Right hindlimb (tissue), 1 donor: ENCODE measurements at regions not wholly inside any gene's neighbourhood (a gene's known extent, or its start where the extent isn't known, plus 50 kb on each side); places are given as distances from the start of the nearest gene placed in this dataset.
A peak's percentile ranks its signal among the peaks of the same experiment; 100 is the strongest.
"Not testable (repeated sequence)": the region's sequence is repeated elsewhere in the genome, so short reads cannot be mapped to it uniquely, and the experiment has no call there.

Experiments
- DNase-seq: peaks from one replicate; pipeline ENCODE4 v3.0.0-alpha.2; 2018

DNA sequence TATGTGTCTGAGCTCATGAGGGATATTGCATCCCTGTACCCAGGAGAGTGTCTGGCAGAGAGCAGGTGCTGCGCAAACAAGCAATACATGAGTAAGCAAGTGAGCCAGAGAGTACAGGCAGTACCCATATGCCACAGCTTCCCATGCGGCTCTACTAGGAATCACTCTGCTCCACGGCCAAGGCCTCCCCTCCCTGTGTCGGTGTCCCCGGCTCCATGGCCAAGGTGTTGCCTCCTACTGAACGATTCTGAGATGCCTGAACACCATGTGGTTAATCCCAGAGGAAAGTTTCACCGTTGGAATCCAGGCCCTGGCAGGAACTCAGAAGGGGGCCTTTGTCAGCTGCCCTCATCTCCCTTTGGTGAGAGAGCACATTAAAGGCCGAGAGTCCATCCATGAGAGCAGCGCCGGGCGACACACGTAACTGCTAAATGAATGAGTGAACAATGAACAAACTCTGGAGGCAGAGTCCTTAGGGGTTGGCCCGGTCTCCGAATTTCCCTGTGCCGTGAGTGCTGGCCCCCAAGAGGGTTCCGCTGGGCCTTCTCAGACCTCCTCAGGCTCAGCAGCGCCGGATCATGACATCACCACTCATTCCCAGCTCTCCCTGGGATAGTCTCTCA lies 136.0 kb upstream of the FAM20C start:
- no peak for DNase-seq

DNA sequence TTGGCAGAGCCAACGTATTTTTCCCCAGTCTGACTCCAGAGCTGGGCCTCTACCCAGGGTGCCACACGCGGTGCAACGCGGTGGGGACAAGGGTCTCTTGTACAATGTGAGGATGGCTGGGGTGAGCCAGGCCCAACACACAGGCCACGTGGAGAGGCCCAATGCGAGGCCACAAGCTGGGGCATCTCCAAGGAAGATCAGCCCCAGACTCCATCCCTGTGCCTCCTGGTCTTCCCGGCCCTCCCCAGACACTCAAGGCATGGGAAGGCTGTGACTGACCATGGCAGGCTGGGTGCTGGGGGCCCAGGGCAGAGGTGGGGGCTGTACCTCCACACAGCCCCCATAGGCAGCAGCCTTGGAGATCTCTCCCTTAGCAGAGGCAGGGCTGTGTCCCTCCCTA lies 135.3 kb upstream of the FAM20C start:
- DNase-seq = peak; percentile 17

DNA sequence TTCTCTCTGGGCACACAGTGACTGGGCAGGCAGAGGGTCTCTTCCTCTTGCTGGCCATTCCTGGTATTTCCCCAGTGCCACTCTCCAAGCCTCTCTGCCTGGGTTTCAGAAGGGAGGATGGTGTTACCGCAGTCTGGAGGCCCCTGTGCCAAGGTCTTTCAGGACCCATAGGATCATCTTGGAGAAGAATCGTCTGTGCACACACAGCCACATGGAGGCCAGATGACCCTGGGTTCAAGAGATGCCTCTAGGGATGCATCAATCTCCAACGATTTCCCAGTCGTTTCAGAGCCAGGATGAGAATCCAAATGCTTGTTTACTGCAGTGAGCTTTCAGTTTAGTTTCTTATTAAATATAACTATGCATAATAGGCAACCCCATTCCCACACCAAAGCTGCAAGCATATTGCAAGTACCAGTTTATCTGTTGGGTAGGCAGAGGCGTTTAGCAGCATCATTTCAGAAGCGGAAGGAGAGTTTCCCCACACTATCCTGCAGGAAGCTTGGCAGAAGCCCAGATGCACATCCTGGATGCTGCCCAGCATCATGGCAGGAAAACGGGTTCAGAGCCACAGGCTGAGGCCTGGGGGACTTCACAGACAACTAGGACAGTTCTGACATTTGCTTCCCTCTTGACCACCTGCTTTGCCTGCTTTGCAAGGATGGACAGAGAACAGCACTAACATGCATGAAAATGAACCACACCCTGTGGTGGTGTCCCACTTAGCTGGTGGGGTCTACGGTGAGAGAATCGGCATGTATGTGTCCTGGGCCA lies 134.7 kb upstream of the FAM20C start:
- peak; percentile 25 for DNase-seq

DNA sequence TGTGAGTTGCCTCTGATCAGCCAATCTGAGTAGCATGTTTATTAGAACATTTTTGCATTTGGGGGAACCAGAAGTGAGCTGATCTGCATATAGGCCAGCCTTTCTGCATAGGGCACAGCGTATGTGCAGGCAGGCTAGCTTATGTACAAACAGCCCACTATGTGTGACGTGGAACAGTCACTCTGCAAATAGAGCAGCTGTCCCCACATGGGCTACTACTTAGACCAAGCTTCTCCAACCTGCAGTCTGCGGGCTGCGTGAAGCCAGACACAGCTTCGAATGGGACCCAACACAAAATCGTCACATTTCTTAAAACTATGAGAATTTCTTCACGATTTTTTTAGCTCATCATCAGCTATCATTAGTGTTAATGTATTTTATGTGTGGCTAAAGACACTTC lies 134.1 kb upstream of the FAM20C start:
- DNase-seq = no peak

DNA sequence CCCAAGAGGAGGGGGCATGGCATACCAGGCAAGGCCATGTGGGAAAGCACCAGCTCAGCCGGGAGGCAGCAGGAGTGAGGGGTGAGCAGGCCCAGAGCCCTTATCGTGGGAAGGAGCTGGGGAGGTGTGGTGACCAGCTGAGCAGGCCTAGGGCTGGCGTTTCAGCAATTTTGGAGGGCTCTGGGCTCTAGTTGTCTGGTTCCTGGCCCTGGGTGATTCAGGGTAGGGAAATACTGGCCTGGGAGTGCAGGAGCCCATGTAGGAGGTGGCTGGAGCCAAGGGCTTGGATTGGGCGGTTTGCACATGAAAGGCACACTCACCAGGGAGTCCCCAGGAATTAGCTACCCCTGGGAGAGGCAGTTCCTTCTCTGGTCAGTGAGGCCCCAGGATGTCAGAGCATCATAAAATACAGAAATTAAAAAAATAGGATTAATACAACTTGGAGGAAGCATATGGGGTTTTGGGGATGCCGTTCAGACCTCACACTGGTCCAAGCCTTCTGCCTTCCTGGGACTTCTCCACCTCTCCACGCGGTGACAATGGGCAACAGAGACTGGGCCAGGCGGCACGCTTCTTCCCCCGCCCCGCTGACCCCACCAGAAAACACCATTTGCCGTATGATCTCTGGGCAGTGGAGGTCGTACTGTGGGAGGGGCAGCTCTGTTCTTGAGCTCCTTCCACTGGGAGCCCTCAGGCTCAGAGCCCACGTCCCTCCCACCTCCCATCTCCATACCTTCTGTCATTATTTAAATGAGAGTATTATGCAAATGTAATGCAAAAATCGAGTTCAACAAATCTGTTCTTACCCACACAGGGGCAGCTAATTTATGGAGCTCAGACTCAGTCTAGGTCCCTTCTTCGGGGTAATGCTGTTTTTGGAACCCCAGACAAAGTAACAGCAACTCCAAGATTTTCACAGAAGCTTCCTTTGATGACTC lies 133.0 kb upstream of the FAM20C start:
- no peak for DNase-seq

DNA sequence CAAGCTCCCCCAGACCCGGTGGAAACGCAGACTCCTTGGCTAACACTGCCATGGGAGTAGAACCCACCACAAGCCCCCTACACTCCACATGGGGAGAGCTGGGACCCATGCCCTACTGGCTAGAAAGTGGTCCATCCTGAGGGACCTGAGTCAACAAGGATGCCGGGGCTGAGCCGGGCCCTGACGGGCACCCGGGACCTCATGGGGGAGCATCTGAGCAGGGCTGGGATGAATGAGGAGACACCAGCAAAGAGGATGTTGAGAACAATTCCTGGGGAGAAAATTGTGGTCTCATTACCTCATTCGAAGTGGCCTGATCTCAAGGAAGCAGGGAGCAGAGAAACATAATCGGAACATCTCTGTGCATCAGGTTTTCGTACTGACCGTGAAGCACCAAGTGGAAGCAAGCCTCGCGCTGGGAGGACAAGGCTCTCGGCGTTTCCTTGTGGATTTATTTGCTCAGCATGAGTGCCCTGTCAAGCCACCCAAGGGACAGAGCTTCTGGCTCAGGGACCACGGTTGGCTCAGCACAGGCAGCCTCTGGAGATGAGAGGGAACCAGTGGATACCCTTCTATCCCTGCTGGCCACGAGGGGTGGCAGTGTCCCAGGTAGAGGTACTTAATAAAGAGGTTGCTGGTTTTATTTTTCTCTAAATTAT lies 132.2 kb upstream of the FAM20C start:
- DNase-seq = no peak

DNA sequence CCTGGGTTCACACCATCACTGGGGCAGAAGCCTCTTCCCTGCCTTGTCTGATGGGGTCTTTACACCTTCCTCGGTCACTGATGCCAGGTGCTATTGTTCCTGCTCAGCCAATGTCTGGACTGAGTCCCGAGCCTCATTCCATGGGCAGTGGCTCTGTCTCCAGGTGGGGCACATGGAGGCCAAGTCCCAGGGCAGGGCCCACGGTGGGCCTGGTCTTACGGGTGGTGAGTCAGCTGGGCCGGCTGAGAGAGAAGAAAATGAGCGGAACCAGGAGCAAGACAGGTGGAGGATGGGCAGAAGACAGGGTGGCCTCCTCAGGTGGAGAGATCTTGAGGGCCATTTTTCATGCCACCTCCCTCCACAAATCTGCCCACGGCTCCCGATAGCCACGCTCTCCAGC lies 131.7 kb upstream of the FAM20C start:
- no peak for DNase-seq

DNA sequence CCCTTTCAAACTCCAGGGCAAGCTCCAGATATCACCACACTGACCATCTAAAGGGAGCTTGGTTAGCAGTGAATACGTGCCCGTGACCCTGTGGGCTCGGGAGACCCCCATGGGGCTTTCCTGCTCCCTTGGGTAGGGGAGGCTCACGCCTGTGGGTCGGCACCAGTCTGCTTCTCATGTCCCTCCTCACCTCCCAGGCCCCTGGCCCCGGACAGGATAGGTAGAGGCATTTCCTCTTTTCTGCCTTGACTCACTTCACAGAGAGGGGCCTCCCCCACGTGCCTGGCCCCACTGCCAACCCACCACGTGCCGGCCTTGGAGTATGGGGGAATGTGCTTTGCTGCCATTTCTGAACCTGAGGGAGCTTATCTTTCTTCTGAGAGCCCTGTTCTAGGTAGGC lies 131.3 kb upstream of the FAM20C start:
- no peak for DNase-seq

DNA sequence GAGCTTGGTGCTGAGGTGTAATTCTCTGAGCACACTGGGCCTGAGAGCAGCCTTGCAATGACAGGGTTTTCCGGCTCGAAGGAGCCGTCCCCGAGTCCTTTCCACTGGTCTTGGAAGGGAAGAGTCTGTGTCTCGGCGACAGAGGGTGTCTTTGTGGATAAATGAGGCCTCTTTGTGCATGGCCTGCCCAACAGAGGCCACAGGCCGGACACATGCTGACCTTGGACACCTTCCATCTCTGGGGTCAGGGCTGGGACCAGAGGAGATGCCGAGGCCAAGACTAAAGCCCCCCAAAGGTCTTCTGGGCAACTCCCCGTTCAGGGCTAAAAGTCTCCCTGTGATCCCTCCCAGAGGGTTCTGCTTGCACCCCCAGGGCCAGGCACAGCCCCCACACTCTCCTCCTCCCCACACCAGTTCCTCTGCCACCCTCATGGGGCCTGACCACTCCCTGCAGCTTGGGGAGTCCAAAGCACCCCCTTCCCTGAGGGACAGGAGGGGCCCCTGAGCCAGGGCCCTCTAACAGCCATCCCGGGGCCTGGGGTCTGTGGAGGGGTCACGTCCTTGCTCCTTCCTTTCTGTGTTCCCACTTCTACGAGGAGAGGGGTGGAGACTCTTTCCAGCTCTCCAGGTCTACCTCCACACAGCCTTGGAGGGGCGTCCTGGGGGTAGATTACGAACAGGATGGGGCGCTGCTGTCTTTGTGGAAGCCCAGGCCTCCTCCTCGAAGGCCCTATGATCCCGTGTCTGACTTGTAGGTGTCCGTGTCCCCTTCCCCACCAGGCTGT lies 130.6 kb upstream of the FAM20C start:
- DNase-seq = peak; percentile 17

DNA sequence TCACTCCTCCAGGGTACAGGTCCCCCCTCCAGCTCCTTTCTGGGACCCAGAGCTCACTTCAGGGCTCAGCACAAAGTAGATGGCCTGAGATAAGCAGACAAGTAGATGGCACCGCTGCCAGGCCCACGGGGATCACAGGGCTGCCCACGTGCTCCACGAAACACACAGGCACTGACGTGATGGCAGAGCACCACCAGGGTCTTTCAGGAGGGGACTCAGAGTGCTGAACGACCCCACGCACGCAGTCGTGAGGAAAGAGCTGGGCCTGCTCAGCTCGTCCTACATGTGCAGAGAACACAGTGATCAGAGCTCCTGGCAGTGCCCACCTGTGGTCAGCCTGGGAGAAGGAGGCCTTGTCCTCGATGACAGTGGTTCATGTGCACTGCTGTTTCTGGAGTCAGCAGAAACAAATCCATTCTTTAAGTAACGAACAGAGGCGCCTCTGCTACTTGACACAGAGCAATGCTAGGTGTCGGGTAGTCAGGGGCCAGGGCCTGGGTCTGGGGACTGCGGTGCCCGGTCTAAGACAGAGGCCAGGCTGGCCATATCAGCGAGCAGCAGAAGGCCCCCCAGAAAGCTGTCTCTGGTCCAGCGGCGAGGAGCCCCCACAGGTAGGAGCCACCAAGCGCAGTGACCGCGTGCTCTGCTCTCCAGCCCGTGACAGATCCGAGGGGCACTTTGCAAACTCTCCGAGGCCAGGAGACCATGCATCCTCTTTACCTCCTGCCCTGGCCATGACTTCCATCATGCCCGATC lies 129.8 kb upstream of the FAM20C start:
- no peak for DNase-seq

DNA sequence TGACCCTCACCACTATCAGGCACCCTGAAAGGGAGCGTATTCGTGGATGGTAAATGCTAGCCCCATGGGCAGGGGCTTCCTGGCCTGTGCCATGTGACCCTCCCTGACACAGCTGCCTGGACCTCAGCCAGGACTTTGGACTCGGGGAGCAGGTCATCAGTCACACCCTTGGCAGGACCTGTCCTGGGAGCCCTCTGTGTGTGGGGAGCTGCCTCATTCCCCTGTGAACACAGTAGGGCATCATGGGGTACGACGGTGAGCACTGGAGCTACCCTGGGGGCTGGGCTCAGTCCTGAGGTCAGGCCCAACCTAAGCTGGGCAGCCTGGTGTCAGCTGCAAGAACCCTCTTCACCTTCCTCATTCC lies 129.3 kb upstream of the FAM20C start:
- peak; percentile 17 for DNase-seq

DNA sequence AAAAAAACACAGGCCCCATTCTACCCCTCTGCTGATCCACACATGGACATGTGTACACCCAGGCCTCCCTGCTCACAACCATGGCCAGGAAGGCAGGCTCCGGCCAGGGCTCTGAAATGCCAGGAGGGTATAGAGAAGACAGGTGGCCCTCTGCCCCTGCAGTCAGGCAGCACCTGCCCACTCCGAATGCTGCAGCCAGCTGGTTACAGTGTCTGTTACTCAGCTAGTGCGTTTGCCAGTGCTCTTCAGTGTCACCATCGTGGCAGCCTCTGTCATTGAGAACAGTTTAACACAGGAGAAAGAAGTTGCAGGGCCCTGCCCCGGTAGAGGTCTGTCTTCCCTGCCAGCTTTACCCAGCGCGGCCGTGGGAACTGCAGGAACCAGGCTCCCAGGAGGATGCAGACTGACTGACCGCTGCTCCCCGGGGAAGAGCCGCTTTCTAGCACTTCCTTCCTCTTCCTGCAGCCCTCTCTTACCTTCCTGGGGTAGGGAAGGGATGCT lies 128.8 kb upstream of the FAM20C start:
- DNase-seq = peak; percentile 32

DNA sequence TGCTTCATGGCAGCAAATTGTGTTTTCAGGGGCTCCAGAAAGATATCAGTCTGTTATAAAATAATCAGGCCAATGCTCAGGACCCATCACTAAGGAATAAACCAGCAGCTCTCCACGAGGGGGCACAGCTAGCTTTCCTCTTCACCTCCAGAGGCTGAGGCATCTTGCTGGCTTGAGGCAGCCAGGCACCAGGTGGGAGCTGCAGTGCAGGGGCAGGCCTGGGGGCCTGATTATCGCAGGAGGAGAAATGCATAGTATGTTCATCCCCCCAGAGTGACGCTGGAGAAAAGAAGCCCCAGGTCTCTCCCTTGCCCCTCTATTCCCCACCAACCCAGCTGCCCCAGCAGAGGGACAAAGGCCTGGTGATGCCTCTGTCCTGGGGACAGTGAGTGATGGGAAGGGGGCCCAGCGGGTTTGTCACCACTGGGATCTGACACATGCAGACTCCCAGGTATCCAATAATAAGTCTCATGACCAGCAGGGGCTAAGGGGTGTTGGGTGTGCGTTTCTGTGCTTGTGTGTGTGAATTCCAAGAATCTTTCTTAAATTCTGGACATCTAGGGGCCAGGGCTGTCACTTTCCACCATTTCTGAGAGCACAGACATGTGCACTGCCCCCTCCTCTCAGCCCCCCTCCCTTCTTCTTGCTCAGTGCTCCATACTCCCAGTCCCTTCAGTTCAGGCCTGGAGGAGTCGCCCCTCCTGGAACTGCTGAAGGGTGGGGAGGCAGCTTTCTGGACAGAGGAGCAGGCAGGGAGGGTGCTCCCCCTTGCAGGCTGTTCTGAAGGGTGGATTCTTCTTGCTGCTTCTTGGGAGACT lies 128.1 kb upstream of the FAM20C start:
- DNase-seq = peak; percentile 84

DNA sequence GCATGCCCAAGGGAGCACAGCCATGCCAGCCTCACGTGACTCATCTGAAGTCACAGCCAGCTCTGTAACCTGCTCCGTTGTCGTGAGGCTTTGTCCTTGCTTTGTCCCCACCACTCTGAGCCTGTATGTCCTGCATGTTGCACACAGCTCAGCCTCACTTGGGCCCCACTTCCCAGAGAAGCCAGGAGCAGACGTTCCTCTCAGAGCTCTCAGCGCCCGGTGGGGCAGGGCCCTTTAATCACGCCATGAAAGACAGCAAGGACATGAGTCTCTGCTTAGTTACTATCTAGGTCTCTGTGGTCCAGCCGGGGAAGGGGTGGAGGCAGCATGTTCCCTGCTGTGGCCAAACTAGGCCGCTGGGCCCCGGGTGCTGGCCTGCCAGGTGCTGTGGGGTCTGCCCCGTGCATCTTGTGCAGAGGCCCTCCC lies 127.4 kb upstream of the FAM20C start:
- peak; percentile 20 for DNase-seq

DNA sequence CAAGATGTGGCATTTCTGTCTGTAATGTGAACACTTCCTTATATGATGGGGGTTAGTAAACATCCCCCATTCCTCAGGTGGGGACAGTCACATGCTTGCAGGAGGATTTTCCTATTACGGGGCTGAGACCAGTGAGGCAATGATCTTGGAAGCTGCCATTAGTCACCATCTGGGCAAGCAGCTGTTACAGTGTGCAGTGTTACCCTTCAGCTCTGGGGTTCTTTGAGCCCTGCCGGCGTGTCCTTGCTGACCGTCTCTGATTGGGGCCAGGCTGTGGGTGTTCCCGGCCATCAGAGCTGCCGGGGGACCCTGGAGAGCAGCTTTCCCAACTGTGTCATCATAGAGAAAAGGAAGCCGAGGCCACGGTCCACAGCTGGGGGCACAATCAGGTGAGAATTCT lies 126.8 kb upstream of the FAM20C start:
- peak; percentile 31 for DNase-seq

DNA sequence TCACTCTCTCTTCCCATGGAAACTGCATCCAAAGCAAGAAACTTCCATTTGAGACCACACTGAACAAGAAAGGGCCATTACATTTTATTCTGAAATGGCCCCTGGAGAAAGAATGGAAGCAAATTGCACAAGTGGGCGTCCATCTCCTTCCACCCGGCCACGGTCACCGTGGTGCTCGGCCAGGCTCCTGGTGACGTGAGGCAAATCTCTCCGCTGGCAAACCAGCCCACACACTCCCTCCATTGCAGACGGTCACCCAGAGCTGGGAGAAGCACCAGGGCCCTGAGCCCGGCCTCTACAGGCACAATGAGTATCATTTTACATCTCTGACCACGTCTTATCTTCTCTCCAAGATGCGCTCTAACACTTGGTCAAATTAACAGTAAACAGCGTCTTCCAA lies 126.1 kb upstream of the FAM20C start:
- no peak for DNase-seq

DNA sequence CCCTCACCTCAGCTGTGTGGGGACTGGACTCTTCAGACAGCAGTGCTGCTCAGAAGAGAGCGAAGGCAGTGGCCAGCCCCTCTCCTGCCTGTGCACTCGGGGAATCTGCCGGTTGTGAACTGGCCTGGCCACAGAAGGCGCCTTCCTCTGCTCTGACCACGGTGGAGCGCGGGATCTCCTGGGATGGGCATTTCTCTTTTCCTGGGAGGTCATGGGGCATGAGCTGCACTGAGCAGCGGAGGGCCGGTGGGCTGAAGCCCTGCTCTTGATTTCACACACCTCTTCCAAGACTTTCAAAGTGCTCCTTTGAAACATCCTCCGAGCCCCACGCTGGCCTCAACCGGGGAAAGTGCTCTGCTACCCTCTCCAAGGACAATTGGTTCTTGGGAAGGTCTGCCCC lies 125.6 kb upstream of the FAM20C start:
- DNase-seq = peak; percentile 20

DNA sequence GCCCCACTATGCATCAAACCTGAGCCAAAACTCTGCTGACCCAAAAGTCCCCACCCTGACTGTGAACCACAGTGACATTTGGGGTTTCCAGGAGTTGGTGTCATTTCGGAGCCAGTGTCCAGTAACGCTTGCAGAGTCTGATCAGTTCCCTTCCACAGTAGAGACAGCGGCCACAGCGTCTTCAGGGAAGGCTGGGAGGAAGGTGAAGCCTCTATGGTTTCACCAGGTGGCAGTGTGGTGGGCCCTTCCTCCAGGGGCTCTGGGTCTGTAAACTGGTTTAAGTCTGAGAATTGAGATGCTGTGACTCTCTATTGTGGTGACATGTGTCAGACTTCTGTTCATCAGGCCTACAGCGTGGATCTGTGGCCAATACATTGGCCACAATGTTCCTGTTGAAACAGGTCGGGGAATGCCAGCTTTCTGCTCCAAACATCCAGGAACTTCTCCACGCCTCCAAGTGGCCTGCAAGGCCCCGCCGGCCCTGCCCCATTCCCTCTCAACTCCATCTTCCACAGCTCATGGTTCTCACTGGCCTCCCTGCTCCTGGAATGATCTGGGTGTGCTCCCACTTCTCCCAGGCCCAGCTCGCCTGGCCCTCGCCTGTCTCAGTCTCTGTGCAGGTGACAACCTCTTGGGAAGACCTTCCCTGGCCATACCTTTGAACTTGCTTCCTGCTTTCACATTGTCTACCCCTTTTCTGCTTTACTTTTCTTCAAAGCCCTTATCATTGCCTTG lies 124.5 kb upstream of the FAM20C start:
- peak; percentile 17 for DNase-seq

DNA sequence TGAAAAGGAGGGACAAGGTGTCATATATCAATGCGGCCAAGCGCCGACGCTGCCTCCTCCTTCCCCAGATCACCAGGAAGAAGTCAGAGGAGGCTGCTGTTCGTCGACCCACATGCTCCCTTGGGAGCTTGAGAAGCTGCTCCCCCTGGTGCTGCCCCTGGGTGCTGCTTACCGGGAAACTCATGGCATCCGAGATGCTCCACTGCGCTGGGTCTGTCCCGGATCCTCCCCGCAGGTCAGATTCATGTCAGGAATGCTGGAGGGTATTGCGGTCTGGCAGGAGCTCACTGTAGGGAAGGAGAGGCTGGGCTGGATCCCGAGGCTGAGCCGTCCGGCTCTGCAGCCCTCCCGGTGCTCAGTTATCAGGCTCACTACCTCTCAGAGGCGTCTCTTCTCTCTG lies 123.7 kb upstream of the FAM20C start:
- peak; percentile 19 for DNase-seq

DNA sequence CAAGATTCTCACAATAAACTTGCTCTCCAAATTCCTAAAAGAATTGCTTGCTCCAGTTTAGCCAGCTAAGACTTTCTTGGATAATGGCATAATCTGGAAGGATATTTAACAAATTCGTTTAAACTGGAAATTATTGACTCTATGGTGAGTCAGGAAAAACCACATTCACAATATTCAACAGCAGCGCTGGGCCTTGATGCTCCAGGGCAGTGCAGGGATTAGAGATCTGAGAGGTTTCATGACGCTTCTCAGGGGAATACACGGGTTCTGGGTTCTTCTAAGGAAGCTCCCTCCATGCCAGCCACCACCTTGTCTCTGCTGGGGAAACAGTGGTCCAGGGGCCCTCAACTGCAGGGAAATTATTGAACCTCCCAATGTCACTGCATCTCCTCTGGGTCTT lies 123.3 kb upstream of the FAM20C start:
- not testable (repeated sequence) for DNase-seq
